Astrocyte of the spinal cord (primary cell): ENCODE measurements at regions not wholly inside any gene's neighbourhood (a gene's known extent, or its start where the extent isn't known, plus 50 kb on each side); places are given as distances from the start of the nearest gene placed in this dataset.
A peak's percentile ranks its signal among the peaks of the same experiment; 100 is the strongest.

ENCODE experiments used
- DNase-seq: peaks from one replicate; pipeline ENCODE4 v3.0.0; 2011; ENCODE audit warnings: low read depth, low spot score
- H3K4me3 ChIP-seq: 2 replicates; pipeline ENCODE4 v1.5.1; 2011; ENCODE audit warnings: low read depth, mild to moderate bottlenecking, low read length, moderate library complexity
- in situ Hi-C: cut with HindIII; loops from 2 replicates; pipeline ENCODE4 v1.10.0; 2017; ENCODE audit warnings: low sequenced_read_pairs
- TF ChIP-seq, protein P1 (sequence below): IDR thresholded peaks from 2 replicates; pipeline ENCODE4 v1.5.1; 2012; ENCODE audit warnings: low read depth, mild to moderate bottlenecking, low read length, inconsistent platforms

DNA sequence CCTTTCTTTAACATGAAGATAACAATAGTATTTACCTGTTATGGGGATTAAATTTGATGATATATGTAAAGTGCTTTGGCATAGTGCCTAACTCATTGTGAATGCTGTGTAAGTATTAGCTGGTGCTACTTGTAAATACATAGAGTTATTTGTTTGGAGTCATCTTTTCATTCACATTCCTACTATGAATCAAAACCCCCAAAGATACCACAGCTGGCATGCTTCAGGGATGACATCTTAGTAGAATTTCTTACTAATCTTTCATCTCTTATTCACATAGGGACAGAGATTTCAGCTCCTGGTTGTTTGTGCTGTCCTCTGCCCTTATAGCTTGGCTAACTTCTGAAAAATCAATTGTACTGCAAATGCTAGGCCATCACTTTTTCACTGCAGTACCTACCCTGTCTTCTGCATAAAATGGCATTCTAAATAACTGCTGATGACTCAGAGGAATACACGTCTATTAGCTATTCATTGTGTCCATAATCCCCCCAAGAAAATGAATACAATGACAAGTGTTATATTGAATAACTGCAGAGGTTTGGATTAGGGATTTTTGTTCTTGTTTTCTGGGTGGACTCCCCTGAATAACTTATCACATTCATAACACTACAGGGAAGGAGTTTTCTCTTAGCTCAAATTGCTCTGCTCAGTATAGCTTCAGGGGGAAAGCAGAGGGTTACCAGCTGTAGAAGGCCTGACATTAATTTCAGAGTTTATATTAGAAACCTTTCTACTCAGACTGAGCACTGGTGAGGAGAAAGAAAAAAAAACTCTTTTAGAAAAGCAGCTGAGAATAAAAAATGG is 192.2 kb upstream of the C9orf72 start:
- TF ChIP-seq, protein P1, sequence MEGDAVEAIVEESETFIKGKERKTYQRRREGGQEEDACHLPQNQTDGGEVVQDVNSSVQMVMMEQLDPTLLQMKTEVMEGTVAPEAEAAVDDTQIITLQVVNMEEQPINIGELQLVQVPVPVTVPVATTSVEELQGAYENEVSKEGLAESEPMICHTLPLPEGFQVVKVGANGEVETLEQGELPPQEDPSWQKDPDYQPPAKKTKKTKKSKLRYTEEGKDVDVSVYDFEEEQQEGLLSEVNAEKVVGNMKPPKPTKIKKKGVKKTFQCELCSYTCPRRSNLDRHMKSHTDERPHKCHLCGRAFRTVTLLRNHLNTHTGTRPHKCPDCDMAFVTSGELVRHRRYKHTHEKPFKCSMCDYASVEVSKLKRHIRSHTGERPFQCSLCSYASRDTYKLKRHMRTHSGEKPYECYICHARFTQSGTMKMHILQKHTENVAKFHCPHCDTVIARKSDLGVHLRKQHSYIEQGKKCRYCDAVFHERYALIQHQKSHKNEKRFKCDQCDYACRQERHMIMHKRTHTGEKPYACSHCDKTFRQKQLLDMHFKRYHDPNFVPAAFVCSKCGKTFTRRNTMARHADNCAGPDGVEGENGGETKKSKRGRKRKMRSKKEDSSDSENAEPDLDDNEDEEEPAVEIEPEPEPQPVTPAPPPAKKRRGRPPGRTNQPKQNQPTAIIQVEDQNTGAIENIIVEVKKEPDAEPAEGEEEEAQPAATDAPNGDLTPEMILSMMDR: no peak
- no peak overlapping the region for H3K4me3 ChIP-seq
- in situ Hi-C loops: no loop called here
- peak; percentile 48 for DNase-seq

DNA sequence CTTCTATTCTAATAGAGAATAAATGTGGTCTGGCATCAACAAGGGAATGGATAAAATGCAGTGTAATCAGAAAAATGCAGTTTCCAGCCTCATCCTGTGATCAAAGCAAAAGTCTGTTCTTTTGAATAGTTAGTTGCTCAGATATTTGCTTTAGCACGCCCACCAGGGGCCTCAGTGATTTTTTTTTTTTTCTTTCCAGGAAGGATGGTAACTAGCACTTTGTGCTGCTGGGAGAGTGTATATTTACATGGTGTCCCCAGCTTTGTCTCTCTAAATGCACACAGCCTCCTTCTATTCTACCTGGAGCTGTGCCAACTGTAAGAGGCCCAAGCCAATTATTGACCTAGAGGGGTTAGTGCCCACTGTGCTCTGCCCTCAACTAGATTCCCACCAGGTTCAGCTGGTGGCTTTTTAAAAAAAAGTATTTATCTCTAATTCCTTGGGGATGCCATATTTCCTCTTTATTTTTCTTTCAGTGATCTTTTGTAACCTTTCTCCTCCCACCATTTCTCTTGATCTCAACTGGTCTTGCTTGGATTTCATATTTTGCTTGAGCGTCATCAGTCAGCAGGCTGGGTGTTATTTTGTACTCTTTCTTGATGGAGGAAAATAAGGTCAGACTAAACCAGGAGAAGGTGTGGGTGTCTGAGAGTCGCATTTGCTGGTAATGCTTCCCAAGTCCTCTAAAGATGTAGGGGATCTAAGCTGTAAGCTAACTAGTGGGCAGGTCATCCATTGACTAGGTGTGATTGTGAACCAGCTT is 193.0 kb upstream of the C9orf72 start:
- DNase-seq: peak; percentile 82
- in situ Hi-C loops: no loop called here
- TF ChIP-seq, protein P1: no peak

DNA sequence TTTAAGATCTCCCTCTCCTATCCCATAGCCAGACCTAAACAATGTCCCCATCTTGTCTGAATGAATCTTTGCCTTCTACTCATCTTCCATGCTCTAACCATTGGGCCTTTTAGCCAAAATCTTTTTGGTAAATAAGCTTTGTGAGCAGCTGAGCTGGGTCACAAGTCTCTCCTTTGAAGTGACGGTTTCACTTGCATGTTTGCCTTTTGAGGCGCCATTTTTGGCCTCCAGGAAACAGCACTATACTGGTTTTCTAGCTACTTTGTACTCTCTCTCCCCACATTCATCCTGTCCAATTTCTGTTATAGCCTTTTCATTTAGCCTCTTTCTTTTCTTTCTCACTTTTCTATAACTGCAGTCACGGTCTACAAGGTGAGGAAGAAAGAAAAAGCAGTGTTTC is 195.5 kb upstream of the C9orf72 start:
- DNase-seq: no peak
- TF ChIP-seq, protein P1: no peak
- no peak overlapping the region for H3K4me3 ChIP-seq
- in situ Hi-C loops: no loop called here

More for the DNA sequence above, 193.0 kb upstream of the C9orf72 start:
- H3K4me3 ChIP-seq: no peak overlapping the region

DNA sequence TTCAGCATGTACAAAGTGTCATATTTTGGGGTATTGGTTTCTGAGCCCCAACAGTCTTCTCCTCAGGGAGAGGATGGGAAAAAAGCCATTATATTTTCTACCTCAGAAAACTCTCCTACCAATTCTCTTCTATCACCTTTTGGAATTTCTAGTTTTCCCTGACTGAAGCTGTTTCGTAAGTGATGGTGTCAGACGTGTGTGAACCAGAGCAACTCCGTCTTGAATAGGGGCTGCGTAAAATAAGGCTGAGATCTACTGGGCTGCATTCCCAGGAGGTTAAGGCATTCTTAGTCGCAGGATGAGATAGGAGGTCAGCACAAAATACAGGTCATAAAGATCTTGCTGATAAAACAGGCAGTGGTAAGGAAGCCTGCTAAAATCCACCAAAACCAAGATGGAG is 197.3 kb upstream of the C9orf72 start:
- TF ChIP-seq, protein P1: no peak
- no peak overlapping the region for H3K4me3 ChIP-seq
- in situ Hi-C loops: no loop called here
- no peak for DNase-seq

DNA sequence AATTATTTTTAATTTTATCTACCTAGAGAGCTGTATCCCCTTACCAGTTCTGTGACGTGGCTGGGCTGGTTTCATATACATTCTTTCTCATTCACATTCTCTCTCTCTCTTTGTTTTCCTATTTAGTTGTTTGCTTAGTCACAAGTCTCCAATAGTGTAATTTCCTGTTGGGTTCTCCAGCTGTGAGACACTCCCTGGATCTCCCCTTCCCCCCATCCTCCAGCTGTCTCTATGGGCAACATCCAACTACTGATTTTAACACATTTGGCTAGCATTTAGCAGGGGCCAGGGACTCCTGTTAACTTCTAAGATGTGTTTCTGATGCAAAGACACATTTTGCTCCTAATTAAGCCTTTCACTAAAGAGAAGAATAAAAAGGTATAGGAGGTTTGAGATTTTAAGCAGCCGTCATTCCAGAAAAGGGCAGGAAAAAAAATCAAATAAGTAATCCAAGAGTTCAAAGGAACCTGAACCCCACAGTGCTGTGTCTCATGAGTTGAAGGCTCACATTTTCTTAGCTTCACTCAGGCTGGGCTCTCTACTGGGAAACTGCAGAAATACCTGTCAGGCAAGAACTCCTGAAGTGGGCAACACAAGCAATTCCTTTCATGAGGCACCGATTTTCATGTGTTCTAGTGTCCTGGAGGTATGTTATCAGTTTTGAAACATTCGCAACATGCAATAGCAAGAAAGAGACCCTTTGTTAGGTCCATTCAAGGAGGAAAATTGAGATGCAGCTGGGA is 198.7 kb upstream of the C9orf72 start:
- H3K4me3 ChIP-seq: no peak overlapping the region
- in situ Hi-C loops: no loop called here
- TF ChIP-seq, protein P1: no peak
- peak; percentile 74 for DNase-seq

DNA sequence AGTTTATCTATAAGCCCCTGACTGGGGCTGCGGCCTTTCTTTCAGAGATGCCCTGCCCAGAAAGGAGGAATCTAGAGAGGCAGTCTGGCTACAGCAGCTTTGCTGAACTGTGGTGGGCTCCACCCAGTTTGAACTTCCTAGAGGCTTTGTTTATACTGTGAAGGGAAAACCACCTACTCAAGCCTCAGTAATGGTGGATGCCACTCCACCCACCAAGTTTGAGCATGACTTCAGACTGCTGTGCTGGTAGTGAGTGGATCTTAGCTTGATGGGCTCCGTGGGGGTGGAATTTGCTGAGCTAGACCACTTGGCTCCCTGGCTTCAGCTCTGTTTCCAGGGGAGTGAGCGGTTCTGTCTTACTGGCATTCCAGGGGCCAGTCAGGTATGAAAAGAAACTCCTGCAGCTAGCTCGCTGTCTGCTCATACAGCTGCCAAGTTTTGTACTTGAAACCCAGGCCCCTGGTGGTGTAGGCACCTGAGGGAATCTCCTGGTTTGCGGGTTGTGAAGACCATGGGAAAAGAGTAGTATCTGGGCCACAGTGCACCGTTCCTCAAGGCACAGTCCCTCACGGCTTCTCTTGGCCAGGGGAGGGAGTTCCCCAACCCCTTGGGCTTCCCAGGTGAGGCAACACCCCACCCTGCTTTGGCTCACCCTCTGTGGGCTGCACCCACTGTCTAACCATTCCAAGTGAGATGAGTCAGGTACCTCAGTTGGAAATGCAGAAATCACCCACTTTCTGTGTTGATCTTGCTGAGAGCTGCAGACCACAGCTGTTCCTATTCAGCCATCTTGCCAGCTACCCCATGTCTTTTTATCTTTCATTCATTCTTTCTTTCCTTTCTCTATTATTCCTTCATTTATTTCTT is 211.8 kb upstream of the C9orf72 start:
- H3K4me3 ChIP-seq: no peak overlapping the region
- TF ChIP-seq, protein P1: no peak
- DNase-seq: peak; percentile 8
- in situ Hi-C loops: no loop called here
